Ascending aorta (tissue), 2 donors: ENCODE measurements at regions not wholly inside any gene's neighbourhood (a gene's known extent, or its start where the extent isn't known, plus 50 kb on each side); places are given as distances from the start of the nearest gene placed in this dataset.
A peak's percentile ranks its signal among the peaks of the same experiment; 100 is the strongest.

ENCODE experiments used
- DNase-seq, 2 donors: peaks; one replicate each; pipeline ENCODE4 v3.0.0-alpha.2; 2019; ENCODE audit warnings: low spot score in 2 of 2
- H3K27ac ChIP-seq, 2 donors: fragments of 200-600 bp; sonication (generic); one replicate each; pipeline ENCODE4 v1.5.1; 2016 to 2017; ENCODE audit warnings: mild to moderate bottlenecking in 1 of 2
- H3K27me3 ChIP-seq: fragments of 200-600 bp; sonication (generic); one replicate; pipeline ENCODE4 v1.5.1; 2017
- H3K36me3 ChIP-seq, 2 donors: fragments of 200-600 bp; sonication (generic); one replicate each; pipeline ENCODE4 v1.5.1; 2016
- H3K4me1 ChIP-seq, 2 donors: fragments of 200-600 bp; sonication (generic); one replicate each; pipeline ENCODE4 v1.5.1; 2016 to 2017; ENCODE audit warnings: mild to moderate bottlenecking in 1 of 2
- H3K4me3 ChIP-seq, 2 donors: fragments of 200-600 bp; sonication (generic); one replicate each; pipeline ENCODE4 v1.5.1; 2016 to 2017; ENCODE audit warnings: mild to moderate bottlenecking in 1 of 2
- H3K9me3 ChIP-seq, 2 donors: fragments of 200-600 bp; sonication (generic); one replicate each; pipeline ENCODE4 v1.5.1; 2016
- intact Hi-C: fragments of 100-400 bp; cut with DNase I; formaldehyde crosslinking; loops from one replicate; pipeline ENCODE4 v1.15.1; 2023
- TF ChIP-seq, protein P1 (sequence below), 3 experiments: fragments of 200-600 bp in 2 of 3; fragments of 450-650 bp in 1 of 3; sonication (generic) in 2 of 3; IDR thresholded peaks; one replicate each; pipeline ENCODE4 v1.5.1; 2016 to 2019; ENCODE audit warnings: antibody characterized with exemption in 3 of 3, mild to moderate bottlenecking in 1 of 3, moderate library complexity in 1 of 3

DNA sequence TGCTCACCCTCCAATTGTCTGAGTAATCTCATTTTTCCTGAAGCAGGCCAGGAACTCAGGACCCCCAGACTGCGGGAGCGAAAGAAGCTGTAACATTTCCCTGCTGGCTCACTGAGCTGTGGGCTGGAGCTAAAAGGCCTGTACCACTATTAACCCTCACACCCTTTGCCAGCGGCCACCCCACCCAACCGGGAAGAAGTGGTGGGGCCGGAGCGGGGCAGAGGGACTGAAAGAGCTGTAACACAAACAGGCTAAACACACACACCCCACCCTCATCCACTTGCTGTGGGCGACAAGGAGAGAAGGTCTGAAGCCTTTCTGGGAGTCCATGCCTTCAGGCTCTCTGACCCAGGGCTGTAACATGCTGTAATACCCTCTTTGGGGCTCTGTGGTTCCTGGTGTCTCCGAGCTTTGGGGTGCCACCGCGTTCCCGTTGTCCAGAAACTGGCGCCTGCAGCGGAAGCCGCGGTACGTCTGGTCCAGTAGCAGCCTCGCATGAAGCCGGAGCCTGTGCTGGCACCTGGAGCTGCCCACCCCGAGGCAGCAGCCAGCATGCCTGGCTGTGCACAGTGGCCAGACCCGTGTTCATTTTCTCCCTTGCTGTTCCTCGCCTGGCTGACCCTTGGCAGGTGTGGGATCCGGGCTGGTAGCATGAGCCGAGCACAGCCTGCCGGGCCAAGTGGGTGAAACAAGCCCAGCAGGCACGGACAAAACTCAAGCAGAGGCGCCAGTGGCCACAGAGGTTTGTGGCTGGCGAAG, 345.5 kb upstream of the MGAT4C start:
- no peak overlapping the region for H3K4me3 ChIP-seq
- no peak overlapping the region for H3K27ac ChIP-seq
- H3K4me1 ChIP-seq, result no peaks in the 10 kb centered on the region
- H3K27me3 ChIP-seq, result no peaks in the 10 kb centered on the region
- no peaks in the 10 kb centered on the region for H3K9me3 ChIP-seq
- DNase-seq, result no peak
- no peaks in the 10 kb centered on the region for H3K36me3 ChIP-seq
- intact Hi-C loops, result no loop called here
- TF ChIP-seq, protein P1, sequence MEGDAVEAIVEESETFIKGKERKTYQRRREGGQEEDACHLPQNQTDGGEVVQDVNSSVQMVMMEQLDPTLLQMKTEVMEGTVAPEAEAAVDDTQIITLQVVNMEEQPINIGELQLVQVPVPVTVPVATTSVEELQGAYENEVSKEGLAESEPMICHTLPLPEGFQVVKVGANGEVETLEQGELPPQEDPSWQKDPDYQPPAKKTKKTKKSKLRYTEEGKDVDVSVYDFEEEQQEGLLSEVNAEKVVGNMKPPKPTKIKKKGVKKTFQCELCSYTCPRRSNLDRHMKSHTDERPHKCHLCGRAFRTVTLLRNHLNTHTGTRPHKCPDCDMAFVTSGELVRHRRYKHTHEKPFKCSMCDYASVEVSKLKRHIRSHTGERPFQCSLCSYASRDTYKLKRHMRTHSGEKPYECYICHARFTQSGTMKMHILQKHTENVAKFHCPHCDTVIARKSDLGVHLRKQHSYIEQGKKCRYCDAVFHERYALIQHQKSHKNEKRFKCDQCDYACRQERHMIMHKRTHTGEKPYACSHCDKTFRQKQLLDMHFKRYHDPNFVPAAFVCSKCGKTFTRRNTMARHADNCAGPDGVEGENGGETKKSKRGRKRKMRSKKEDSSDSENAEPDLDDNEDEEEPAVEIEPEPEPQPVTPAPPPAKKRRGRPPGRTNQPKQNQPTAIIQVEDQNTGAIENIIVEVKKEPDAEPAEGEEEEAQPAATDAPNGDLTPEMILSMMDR (IDR thresholded peaks at IDR 0.05), result no peak

DNA sequence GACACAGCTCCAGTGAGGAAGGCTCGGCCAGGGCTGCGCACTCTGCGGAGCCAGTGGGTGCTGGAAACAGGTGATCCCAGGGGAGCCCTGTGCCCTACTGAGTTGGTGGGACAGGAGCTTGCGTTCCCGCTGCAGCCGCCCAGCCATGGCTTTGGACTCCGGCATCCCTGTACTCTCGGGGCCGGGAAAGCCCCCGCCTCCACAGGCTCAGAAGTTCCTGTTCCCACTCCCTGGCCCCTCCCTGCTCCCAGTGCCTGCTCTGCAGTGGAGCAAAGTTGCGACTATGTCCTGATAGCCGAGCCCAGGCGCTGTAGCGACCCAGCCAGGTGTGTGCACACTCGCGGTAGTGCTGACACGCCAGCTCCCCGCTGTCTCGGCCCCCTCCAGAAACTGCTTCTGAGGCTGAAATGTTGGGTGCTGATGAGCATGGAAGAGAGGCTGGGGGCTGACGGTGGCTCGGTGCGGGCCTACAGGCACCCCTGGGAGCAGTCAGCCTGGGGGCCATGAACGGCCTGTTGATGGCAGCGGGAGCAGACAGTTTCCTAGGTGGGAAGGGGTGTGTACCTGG, 344.6 kb upstream of the MGAT4C start:
- no peaks in the 10 kb centered on the region for H3K36me3 ChIP-seq
- TF ChIP-seq, protein P1 (IDR thresholded peaks at IDR 0.05), result no peak
- H3K27ac ChIP-seq, result no peak overlapping the region
- no peaks in the 10 kb centered on the region for H3K9me3 ChIP-seq
- no peak overlapping the region for H3K4me3 ChIP-seq
- no peaks in the 10 kb centered on the region for H3K27me3 ChIP-seq
- peak in 1 of 2 donors; percentile 61 for DNase-seq
- no peaks in the 10 kb centered on the region for H3K4me1 ChIP-seq
- intact Hi-C loops, result no loop called here

DNA sequence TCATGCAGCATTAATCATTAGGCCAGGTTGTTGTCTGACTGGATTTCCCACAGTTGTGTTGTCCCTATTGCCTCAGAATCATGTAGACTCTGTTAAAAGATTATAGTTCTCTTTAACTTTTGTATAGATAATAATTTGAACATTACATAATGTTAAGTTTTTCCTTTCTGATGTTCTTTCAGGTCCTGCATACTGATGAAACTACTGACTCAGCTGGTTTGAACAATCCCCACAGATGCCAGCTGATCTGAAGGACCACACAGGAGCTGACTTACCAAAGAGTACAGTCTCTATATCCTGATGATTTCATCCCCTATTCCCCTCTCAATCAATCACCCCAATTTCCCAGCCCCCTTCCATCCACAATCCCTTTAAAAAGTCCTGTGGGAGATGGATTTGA, 341.2 kb upstream of the MGAT4C start:
- intact Hi-C loops, result no loop called here
- DNase-seq, result no peak
- TF ChIP-seq, protein P1 (IDR thresholded peaks at IDR 0.05), result no peak
- H3K27ac ChIP-seq, result no peak overlapping the region
- no peaks in the 10 kb centered on the region for H3K4me1 ChIP-seq
- no peaks in the 10 kb centered on the region for H3K27me3 ChIP-seq
- H3K9me3 ChIP-seq, result no peaks in the 10 kb centered on the region
- no peak overlapping the region for H3K4me3 ChIP-seq
- H3K36me3 ChIP-seq, result no peaks in the 10 kb centered on the region

DNA sequence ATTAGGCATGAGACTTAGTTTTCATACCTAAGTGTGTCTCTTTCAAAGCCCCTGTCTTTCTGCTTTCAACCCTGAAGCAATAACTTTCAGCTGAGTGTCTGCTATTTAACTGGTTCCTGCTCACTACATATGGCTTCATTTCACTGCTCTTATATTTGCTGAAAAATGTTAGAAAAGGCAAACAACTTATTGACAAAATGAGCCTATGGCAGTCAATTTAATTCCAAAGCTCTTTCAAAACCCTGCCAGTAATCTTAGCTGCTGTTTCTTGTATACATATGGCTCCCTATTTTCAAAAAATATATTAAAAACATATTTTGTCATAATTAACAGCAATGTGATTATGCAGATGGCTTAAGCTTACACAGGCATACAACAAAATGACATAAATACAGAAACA, 334.1 kb upstream of the MGAT4C start:
- Histone ChIP-seq H3K36me3 (no peaks in the 10 kb centered on the region), H3K4me3 (no peak overlapping the region), H3K27ac (no peak overlapping the region), H3K27me3 (no peaks in the 10 kb centered on the region), H3K9me3 (no peaks in the 10 kb centered on the region), H3K4me1 (no peaks in the 10 kb centered on the region)
- TF ChIP-seq, protein P1 (IDR thresholded peaks at IDR 0.05), result no peak
- DNase-seq, result no peak
- intact Hi-C loops, result no loop called here

DNA sequence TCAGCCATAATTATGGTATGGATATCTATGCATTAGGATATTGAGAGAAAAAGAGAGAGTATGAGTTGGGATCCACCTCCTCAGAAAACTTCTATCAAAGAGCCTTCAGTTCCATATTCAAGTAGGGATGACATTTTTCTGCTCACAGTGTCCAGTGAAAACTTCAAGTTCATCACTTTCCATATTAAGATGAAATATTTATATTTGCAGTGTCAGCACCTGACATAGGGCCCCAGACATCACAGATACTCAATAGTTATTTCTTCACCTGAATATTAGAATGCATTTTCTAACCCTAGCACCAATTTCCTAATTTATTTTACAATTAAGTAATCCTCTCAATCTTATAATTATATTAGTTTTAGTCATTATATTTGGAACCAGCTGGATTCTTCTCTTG, 318.0 kb upstream of the MGAT4C start:
- TF ChIP-seq, protein P1 (IDR thresholded peaks at IDR 0.05), result no peak
- Histone ChIP-seq H3K9me3 (no peaks in the 10 kb centered on the region), H3K27ac (no peak overlapping the region), H3K27me3 (no peaks in the 10 kb centered on the region), H3K36me3 (no peaks in the 10 kb centered on the region), H3K4me1 (no peaks in the 10 kb centered on the region), H3K4me3 (no peak overlapping the region)
- DNase-seq, result no peak
- intact Hi-C loops, result no loop called here
